ENCODE measurements at regions not wholly inside any gene's neighbourhood (a gene's known extent, or its start where the extent isn't known, plus 50 kb on each side); places are given as distances from the start of the nearest gene placed in this dataset.

GRCh38 chr10:117889664-117890063 is 157.1 kb downstream of the RAB11FIP2 start:
- no peak overlapping the region for H2AFZ ChIP-seq (ENCODE audit: low read length)
- H3K36me3 ChIP-seq (ENCODE audit: insufficient read depth, low read length): no peaks in the 10 kb centered on the region
- H3K9me3 ChIP-seq (ENCODE audit: low read depth, low read length): no peaks in the 10 kb centered on the region
- no peak overlapping the region for H3K4me2 ChIP-seq (ENCODE audit: insufficient read depth, low read length)
- H3K27me3 ChIP-seq (ENCODE audit: insufficient read depth, low read length): no peaks in the 10 kb centered on the region
- DNase-seq (ENCODE audit: insufficient read length, low spot score, missing footprints): no peak
- no peaks in the 10 kb centered on the region for H3K79me2 ChIP-seq (ENCODE audit: insufficient read depth, low read length)
- no peak overlapping the region for H3K4me3 ChIP-seq (ENCODE audit: insufficient read depth, low read length)
- no peaks in the 10 kb centered on the region for H3K4me1 ChIP-seq (ENCODE audit: insufficient read depth, low read length)
- H3K27ac ChIP-seq (ENCODE audit: low read depth, low read length): no peak overlapping the region
- TF ChIP-seq CTCF (IDR thresholded peaks at IDR 0.05; ENCODE audit: extremely low read depth, low read depth, low read length): no peak
- no peaks in the 10 kb centered on the region for H4K20me1 ChIP-seq (ENCODE audit: insufficient read depth, low read length)

GRCh38 chr10:117892681-117893220 is 154.0 kb downstream of the RAB11FIP2 start:
- H2AFZ ChIP-seq (ENCODE audit: low read length): no peak overlapping the region

GRCh38 chr10:117894339-117894738 is 152.4 kb downstream of the RAB11FIP2 start:
- no peaks in the 10 kb centered on the region for H4K20me1 ChIP-seq (ENCODE audit: insufficient read depth, low read length)

More at GRCh38 chr10:117892681-117893220, 154.0 kb downstream of the RAB11FIP2 start:
- Histone ChIP-seq H3K27me3 (ENCODE audit: insufficient read depth, low read length) (no peaks in the 10 kb centered on the region), H3K4me1 (ENCODE audit: insufficient read depth, low read length) (no peaks in the 10 kb centered on the region), H3K79me2 (ENCODE audit: insufficient read depth, low read length) (no peaks in the 10 kb centered on the region), H3K4me2 (ENCODE audit: insufficient read depth, low read length) (no peak overlapping the region), H4K20me1 (ENCODE audit: insufficient read depth, low read length) (no peaks in the 10 kb centered on the region), H3K4me3 (ENCODE audit: insufficient read depth, low read length) (no peak overlapping the region), H3K27ac (ENCODE audit: low read depth, low read length) (no peak overlapping the region), H3K9me3 (ENCODE audit: low read depth, low read length) (no peaks in the 10 kb centered on the region), H3K36me3 (ENCODE audit: insufficient read depth, low read length) (no peaks in the 10 kb centered on the region)
- no peak for DNase-seq (ENCODE audit: insufficient read length, low spot score, missing footprints)
- TF ChIP-seq CTCF (IDR thresholded peaks at IDR 0.05; ENCODE audit: extremely low read depth, low read depth, low read length): no peak

GRCh38 chr10:117896517-117896916 is 150.2 kb downstream of the RAB11FIP2 start:
- no peaks in the 10 kb centered on the region for H4K20me1 ChIP-seq (ENCODE audit: insufficient read depth, low read length)
- no peaks in the 10 kb centered on the region for H3K4me1 ChIP-seq (ENCODE audit: insufficient read depth, low read length)
- DNase-seq (ENCODE audit: insufficient read length, low spot score, missing footprints): no peak

More at GRCh38 chr10:117894339-117894738, 152.4 kb downstream of the RAB11FIP2 start:
- no peaks in the 10 kb centered on the region for H3K9me3 ChIP-seq (ENCODE audit: low read depth, low read length)
- H3K36me3 ChIP-seq (ENCODE audit: insufficient read depth, low read length): no peaks in the 10 kb centered on the region
- H2AFZ ChIP-seq (ENCODE audit: low read length): no peak overlapping the region
- H3K4me2 ChIP-seq (ENCODE audit: insufficient read depth, low read length): no peak overlapping the region
- no peaks in the 10 kb centered on the region for H3K27me3 ChIP-seq (ENCODE audit: insufficient read depth, low read length)
- no peaks in the 10 kb centered on the region for H3K4me1 ChIP-seq (ENCODE audit: insufficient read depth, low read length)
- H3K4me3 ChIP-seq (ENCODE audit: insufficient read depth, low read length): no peak overlapping the region
- no peaks in the 10 kb centered on the region for H3K79me2 ChIP-seq (ENCODE audit: insufficient read depth, low read length)
- no peak for TF ChIP-seq CTCF (IDR thresholded peaks at IDR 0.05; ENCODE audit: extremely low read depth, low read depth, low read length)
- H3K27ac ChIP-seq (ENCODE audit: low read depth, low read length): no peak overlapping the region
- DNase-seq (ENCODE audit: insufficient read length, low spot score, missing footprints): no peak

More at GRCh38 chr10:117896517-117896916, 150.2 kb downstream of the RAB11FIP2 start:
- Histone ChIP-seq H3K27ac (ENCODE audit: low read depth, low read length) (no peak overlapping the region), H3K4me3 (ENCODE audit: insufficient read depth, low read length) (no peak overlapping the region), H3K4me2 (ENCODE audit: insufficient read depth, low read length) (no peak overlapping the region), H3K9me3 (ENCODE audit: low read depth, low read length) (no peaks in the 10 kb centered on the region), H3K27me3 (ENCODE audit: insufficient read depth, low read length) (no peaks in the 10 kb centered on the region), H3K79me2 (ENCODE audit: insufficient read depth, low read length) (no peaks in the 10 kb centered on the region), H3K36me3 (ENCODE audit: insufficient read depth, low read length) (no peaks in the 10 kb centered on the region), H2AFZ (ENCODE audit: low read length) (no peak overlapping the region)
- TF ChIP-seq CTCF (IDR thresholded peaks at IDR 0.05; ENCODE audit: extremely low read depth, low read depth, low read length): no peak

All from osteoblast (primary cell).